GM12878 (cell line): ENCODE measurements at regions not wholly inside any gene's neighbourhood (a gene's known extent, or its start where the extent isn't known, plus 50 kb on each side); places are given as distances from the start of the nearest gene placed in this dataset.

Experiments used
- ATAC-seq: fragments of 200-7000 bp; cut with Tn5 transposase; 3 replicates; pipeline ENCODE4 v1.9.1; 2020; ENCODE audit warnings: mild to moderate bottlenecking, moderate library complexity
- BruUV-seq: library from RNA; stranded (reverse); fragments of 400-500 nt; replicated peaks from 2 replicates; lab custom pipeline; 2021; lab: Mats Ljungman, UMichigan
- CTCF ChIA-PET: fragments of 300-600 bp; sonication (Branson Sonifier 250); formaldehyde crosslinking; extraction: SDS; loops from one replicate; lab custom pipeline; 2021; ENCODE audit warnings: inconsistent platforms; lab: Yijun Ruan, JAX
- POLR2A ChIA-PET: fragments of 350-600 bp; formaldehyde crosslinking; extraction: SDS; loops from one replicate; lab custom pipeline; 2021; ENCODE audit warnings: inconsistent platforms; lab: Charles Lee
- RAD21 ChIA-PET: fragments of 300-600 bp; sonication (Branson Sonifier 250); formaldehyde crosslinking; loops from one replicate; lab custom pipeline; 2023; ENCODE audit warnings: antibody characterized with exemption; ENCODE audit not compliant: unreplicated experiment; lab: Charles Lee
- SMC1A ChIA-PET: fragments of 300-600 bp; sonication (Branson Sonifier 250); formaldehyde crosslinking; loops from one replicate; lab custom pipeline; 2023; ENCODE audit not compliant: unreplicated experiment, uncharacterized antibody; lab: Charles Lee
- DNase-seq: peaks from one replicate; pipeline ENCODE4 v3.0.0-alpha.2; 2011; ENCODE audit warnings: low read depth, low spot score
- FAIRE-seq: peaks from 3 replicates; lab custom pipeline; 2011; peaks lifted over from hg19 to GRCh38; lab: Jason Lieb, UNC
- H2AFZ ChIP-seq: 2 replicates; pipeline ENCODE4 v1.6.0; 2011; ENCODE audit warnings: low read depth, low read length, control low read depth; ENCODE audit not compliant: control insufficient read depth
- H3K27ac ChIP-seq: 2 replicates; pipeline ENCODE4 v1.5.1; 2011; ENCODE audit warnings: control low read depth; ENCODE audit not compliant: control insufficient read depth, insufficient read depth
- H3K27me3 ChIP-seq, 2 experiments: replicated peaks in 1 of 2; 2 replicates each; pipeline versions ENCODE4 v1.6.0 to v1.6.1; 2011; ENCODE audit warnings: low read length in 1 of 2; ENCODE audit not compliant: control insufficient read depth in 2 of 2, insufficient read depth in 2 of 2
- H3K36me3 ChIP-seq, 2 experiments: 2 replicates each; pipeline ENCODE4 v1.5.1; 2011; ENCODE audit warnings: low read length in 1 of 2; ENCODE audit not compliant: control insufficient read depth in 2 of 2, insufficient read depth in 2 of 2
- H3K4me1 ChIP-seq: 2 replicates; pipeline ENCODE4 v1.6.1; 2011; ENCODE audit warnings: mild to moderate bottlenecking, low read length, moderate library complexity, mixed read lengths; ENCODE audit not compliant: control insufficient read depth, insufficient read depth
- H3K4me2 ChIP-seq: 2 replicates; pipeline ENCODE4 v1.6.0; 2011; ENCODE audit warnings: control low read depth; ENCODE audit not compliant: control insufficient read depth, insufficient read depth
- H3K4me3 ChIP-seq: fragments of 200-600 bp; sonication (generic); 2 replicates; pipeline ENCODE4 v1.5.1; 2016
- H3K79me2 ChIP-seq: 2 replicates; pipeline ENCODE4 v1.6.0; 2011; ENCODE audit warnings: low read length; ENCODE audit not compliant: control insufficient read depth, insufficient read depth
- H3K9ac ChIP-seq: 2 replicates; pipeline ENCODE4 v1.8.0; 2011; ENCODE audit warnings: low read length, control low read depth, mixed read lengths; ENCODE audit not compliant: control insufficient read depth, insufficient read depth
- H3K9me3 ChIP-seq: replicated peaks from 3 replicates; pipeline ENCODE4 v1.5.1; 2011; ENCODE audit warnings: mild to moderate bottlenecking, low read length; ENCODE audit not compliant: control insufficient read depth, insufficient read depth
- H4K20me1 ChIP-seq: 2 replicates; pipeline ENCODE4 v1.6.0; 2011; ENCODE audit not compliant: control insufficient read depth, insufficient read depth
- ASH2L ChIP-seq: fragments of 300-600, 200-600 bp; sonication (generic); IDR thresholded peaks from 2 replicates; pipeline ENCODE4 v1.6.1; 2017; ENCODE audit warnings: low read depth, mild to moderate bottlenecking, borderline replicate concordance
- CTCF ChIP-seq, 3 experiments: IDR thresholded peaks in 2 of 3; conservative IDR thresholded peaks in 1 of 3; 2 replicates each; pipeline ENCODE4 v1.5.1; 2011; ENCODE audit warnings: low read depth in 3 of 3, low read length in 3 of 3, mild to moderate bottlenecking in 3 of 3, control low read depth in 2 of 3, moderate library complexity in 2 of 3, inconsistent platforms in 1 of 3, mixed read lengths in 1 of 3; ENCODE audit not compliant: control insufficient read depth in 2 of 3, insufficient read depth in 1 of 3; ENCODE audit errors: extremely low read depth in 1 of 3
- EED ChIP-seq: sonication (generic); IDR thresholded peaks from 2 replicates; pipeline ENCODE4 v1.6.1; 2016; ENCODE audit warnings: antibody characterized with exemption, low read depth
- HDAC6 ChIP-seq: fragments of 200-600 bp; sonication (generic); IDR thresholded peaks from one replicate; pipeline ENCODE4 v1.8.0; 2017; ENCODE audit warnings: antibody characterized with exemption; ENCODE audit not compliant: unreplicated experiment
- HDGF ChIP-seq: fragments of 450-650 bp; IDR thresholded peaks from 2 replicates; pipeline ENCODE4 v1.6.1; 2016; ENCODE audit warnings: antibody characterized with exemption
- HSF1 ChIP-seq: fragments of 150-350 bp; IDR thresholded peaks from 2 replicates; pipeline ENCODE4 v1.6.1; 2014; ENCODE audit warnings: mild to moderate bottlenecking, low read depth, low read length
- RCOR1 ChIP-seq: conservative IDR thresholded peaks from 2 replicates; pipeline ENCODE4 v1.6.1; 2012; ENCODE audit warnings: low read depth, low read length, improper control_type of control experiment
- SIN3A ChIP-seq: IDR thresholded peaks from 2 replicates; pipeline ENCODE4 v1.6.1; 2012; ENCODE audit warnings: low read depth, low read length, improper control_type of control experiment
- SUPT20H ChIP-seq: IDR thresholded peaks from 2 replicates; pipeline ENCODE4 v1.6.1; 2011; ENCODE audit warnings: low read depth, mild to moderate bottlenecking, low read length, moderate library complexity, borderline replicate concordance; ENCODE audit not compliant: control insufficient read depth
- YY1 ChIP-seq: IDR thresholded peaks from 2 replicates; pipeline ENCODE4 v1.6.1; 2011; ENCODE audit warnings: low read depth, mild to moderate bottlenecking, low read length
- ZNF207 ChIP-seq: fragments of 450-650 bp; IDR thresholded peaks from 2 replicates; pipeline ENCODE4 v1.6.1; 2014; ENCODE audit warnings: antibody characterized with exemption, mild to moderate bottlenecking, borderline replicate concordance
- ZNF274 ChIP-seq: IDR thresholded peaks from one replicate; pipeline ENCODE4 v1.8.0; 2011; ENCODE audit not compliant: insufficient read length, insufficient read depth
- ZNF384 ChIP-seq: IDR thresholded peaks from 2 replicates; pipeline ENCODE4 v1.6.1; 2012; ENCODE audit warnings: low read depth, mild to moderate bottlenecking, low read length, improper control_type of control experiment, borderline replicate concordance
- WGBS: methylation state at CpG from one replicate; pipeline ENCODE4 v1.1.6; 2016; ENCODE audit warnings: low lambda C conversion rate; ENCODE audit not compliant: insufficient replicate concordance, insufficient coverage; ENCODE audit errors: missing lambda C conversion rate; 5-methylcytosine and 5-hydroxymethylcytosine counted together
- in situ Hi-C: fragments of 300-500 bp; cut with MboI; formaldehyde crosslinking; loops from 9 replicates; pipeline ENCODE4 v1.14.3; 2018; ENCODE audit warnings: mixed read lengths
- intact Hi-C: fragments of 100-400 bp; cut with micrococcal nuclease; formaldehyde crosslinking; loops from one replicate; pipeline ENCODE4 v1.14.2; 2022; ENCODE audit not compliant: unreplicated experiment
- TF ChIP-seq, protein P1 (sequence below): fragments of 450-650 bp; IDR thresholded peaks from 2 replicates; pipeline ENCODE4 v1.6.1; 2018; ENCODE audit warnings: mild to moderate bottlenecking, low read depth, moderate library complexity; ENCODE audit not compliant: partially characterized antibody
- TF ChIP-seq, protein P2 (sequence below): IDR thresholded peaks from 2 replicates; pipeline ENCODE4 v1.6.1; 2012; ENCODE audit warnings: low read depth, low read length, improper control_type of control experiment
- TF ChIP-seq, protein P3 (sequence below): IDR thresholded peaks from 2 replicates; pipeline ENCODE4 v1.6.1; 2011; ENCODE audit warnings: borderline replicate concordance, low read depth, mild to moderate bottlenecking, moderate library complexity, mixed read lengths, low read length; ENCODE audit not compliant: insufficient read depth; ENCODE audit errors: extremely low read length

- Histone ChIP-seq H3K79me2 (no peaks in the 10 kb centered on the region), H3K9ac (no peak overlapping the region), H3K36me3 (no peaks in the 10 kb centered on the region), H3K4me1 (no peaks in the 10 kb centered on the region), H3K4me2 (no peak overlapping the region), H3K9me3 (no peaks in the 10 kb centered on the region), H2AFZ (no peak overlapping the region), H3K27ac (no peak overlapping the region), H3K4me3 (no peak overlapping the region), H4K20me1 (no peaks in the 10 kb centered on the region), H3K27me3 (no peaks in the 10 kb centered on the region)
- ChIA-PET CTCF (no interaction called here), POLR2A (no interaction called here), SMC1A (no interaction called here), RAD21 (no interaction called here)
- FAIRE-seq (no peak), DNase-seq (no peak), ATAC-seq (no peak)
- intact Hi-C loops (no loop called here), in situ Hi-C loops (no loop called here)
- BruUV-seq = no TSS peak
- WGBS = 69% methylated on average over 4 of the region's 4 CpGs
- TF ChIP-seq ZNF384 (no peak), HDGF (no peak), ASH2L (no peak), HDAC6 (no peak), YY1 (no peak), ZNF207 (no peak), CTCF (IDR thresholded peaks at IDR 0.05 in 2 of 3, conservative IDR thresholded peaks at IDR 0.05 in 1 of 3; ENCODE audit: control insufficient read depth in 2 of 3, extremely low read depth in 1 of 3, insufficient read depth in 1 of 3, low read depth in 3 of 3, low read length in 3 of 3) (no peak), SUPT20H (no peak), HSF1 (no peak), ZNF274 (no peak), RCOR1 (no peak), EED (no peak), SIN3A (no peak)
- TF ChIP-seq, protein P1, sequence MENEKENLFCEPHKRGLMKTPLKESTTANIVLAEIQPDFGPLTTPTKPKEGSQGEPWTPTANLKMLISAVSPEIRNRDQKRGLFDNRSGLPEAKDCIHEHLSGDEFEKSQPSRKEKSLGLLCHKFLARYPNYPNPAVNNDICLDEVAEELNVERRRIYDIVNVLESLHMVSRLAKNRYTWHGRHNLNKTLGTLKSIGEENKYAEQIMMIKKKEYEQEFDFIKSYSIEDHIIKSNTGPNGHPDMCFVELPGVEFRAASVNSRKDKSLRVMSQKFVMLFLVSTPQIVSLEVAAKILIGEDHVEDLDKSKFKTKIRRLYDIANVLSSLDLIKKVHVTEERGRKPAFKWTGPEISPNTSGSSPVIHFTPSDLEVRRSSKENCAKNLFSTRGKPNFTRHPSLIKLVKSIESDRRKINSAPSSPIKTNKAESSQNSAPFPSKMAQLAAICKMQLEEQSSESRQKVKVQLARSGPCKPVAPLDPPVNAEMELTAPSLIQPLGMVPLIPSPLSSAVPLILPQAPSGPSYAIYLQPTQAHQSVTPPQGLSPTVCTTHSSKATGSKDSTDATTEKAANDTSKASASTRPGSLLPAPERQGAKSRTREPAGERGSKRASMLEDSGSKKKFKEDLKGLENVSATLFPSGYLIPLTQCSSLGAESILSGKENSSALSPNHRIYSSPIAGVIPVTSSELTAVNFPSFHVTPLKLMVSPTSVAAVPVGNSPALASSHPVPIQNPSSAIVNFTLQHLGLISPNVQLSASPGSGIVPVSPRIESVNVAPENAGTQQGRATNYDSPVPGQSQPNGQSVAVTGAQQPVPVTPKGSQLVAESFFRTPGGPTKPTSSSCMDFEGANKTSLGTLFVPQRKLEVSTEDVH = no peak
- TF ChIP-seq, protein P2, sequence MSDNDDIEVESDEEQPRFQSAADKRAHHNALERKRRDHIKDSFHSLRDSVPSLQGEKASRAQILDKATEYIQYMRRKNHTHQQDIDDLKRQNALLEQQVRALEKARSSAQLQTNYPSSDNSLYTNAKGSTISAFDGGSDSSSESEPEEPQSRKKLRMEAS = no peak
- TF ChIP-seq, protein P3, sequence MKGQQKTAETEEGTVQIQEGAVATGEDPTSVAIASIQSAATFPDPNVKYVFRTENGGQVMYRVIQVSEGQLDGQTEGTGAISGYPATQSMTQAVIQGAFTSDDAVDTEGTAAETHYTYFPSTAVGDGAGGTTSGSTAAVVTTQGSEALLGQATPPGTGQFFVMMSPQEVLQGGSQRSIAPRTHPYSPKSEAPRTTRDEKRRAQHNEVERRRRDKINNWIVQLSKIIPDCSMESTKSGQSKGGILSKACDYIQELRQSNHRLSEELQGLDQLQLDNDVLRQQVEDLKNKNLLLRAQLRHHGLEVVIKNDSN = no peak
Measured at GRCh38 chr4:85302756-85303155, 172.2 kb upstream of the ARHGAP24 start.
